MM.1S (cell line): ENCODE measurements at regions not wholly inside any gene's neighbourhood (a gene's known extent, or its start where the extent isn't known, plus 50 kb on each side); places are given as distances from the start of the nearest gene placed in this dataset.

Experiments used
- DNase-seq: peaks from one replicate; pipeline ENCODE4 v3.0.0-alpha.2; 2015
- H2AFZ ChIP-seq: fragments of 300-600 bp; sonication (generic); 2 replicates; pipeline ENCODE4 v1.6.0; 2016; ENCODE audit warnings: antibody characterized with exemption, low read length
- H3F3A ChIP-seq: fragments of 300-600 bp; sonication (generic); 2 replicates; pipeline ENCODE4 v1.6.1; 2016; ENCODE audit warnings: mild to moderate bottlenecking, antibody characterized with exemption, low read length, moderate library complexity, mixed read lengths; ENCODE audit not compliant: insufficient read depth
- H3K27ac ChIP-seq: fragments of 300-600 bp; sonication (generic); 2 replicates; pipeline ENCODE4 v1.5.1; 2016; ENCODE audit warnings: mild to moderate bottlenecking, low read length
- H3K27me3 ChIP-seq: fragments of 300-600 bp; sonication (generic); replicated peaks from 2 replicates; pipeline ENCODE4 v1.6.0; 2016; ENCODE audit warnings: low read length; ENCODE audit not compliant: insufficient read depth
- H3K36me3 ChIP-seq: fragments of 300-600 bp; sonication (generic); replicated peaks from 2 replicates; pipeline ENCODE4 v1.6.1; 2016; ENCODE audit warnings: mild to moderate bottlenecking, low read length, mixed read lengths; ENCODE audit not compliant: insufficient read depth
- H3K4me1 ChIP-seq: fragments of 300-600 bp; sonication (generic); 2 replicates; pipeline ENCODE4 v1.6.1; 2016; ENCODE audit warnings: low read length, mixed read lengths
- H3K4me2 ChIP-seq: fragments of 300-600 bp; sonication (generic); 2 replicates; pipeline ENCODE4 v1.6.0; 2016; ENCODE audit warnings: low read depth, low read length
- H3K4me3 ChIP-seq: fragments of 300-600 bp; sonication (generic); 2 replicates; pipeline ENCODE4 v1.5.1; 2016; ENCODE audit warnings: low read length, mixed read lengths
- H3K79me2 ChIP-seq: fragments of 300-600 bp; sonication (generic); 2 replicates; pipeline ENCODE4 v1.6.1; 2016; ENCODE audit warnings: mixed run types, low read length, mixed read lengths
- H3K9ac ChIP-seq: fragments of 300-600 bp; sonication (generic); 2 replicates; pipeline ENCODE4 v1.6.1; 2016; ENCODE audit warnings: low read length, mixed read lengths
- H3K9me2 ChIP-seq: fragments of 300-600 bp; sonication (generic); replicated peaks from 2 replicates; pipeline ENCODE4 v1.6.1; 2016; ENCODE audit warnings: mild to moderate bottlenecking, low read length, mixed read lengths; ENCODE audit not compliant: insufficient read depth
- H3K9me3 ChIP-seq: fragments of 300-600 bp; sonication (generic); replicated peaks from 2 replicates; pipeline ENCODE4 v1.6.1; 2016; ENCODE audit warnings: mild to moderate bottlenecking, low read length, mixed read lengths; ENCODE audit not compliant: insufficient read depth
- H4K20me1 ChIP-seq: fragments of 300-600 bp; sonication (generic); 2 replicates; pipeline ENCODE4 v1.6.1; 2016; ENCODE audit warnings: mild to moderate bottlenecking, low read length, moderate library complexity, mixed read lengths; ENCODE audit not compliant: insufficient read depth
- CTCF ChIP-seq: fragments of 300-600 bp; sonication (generic); IDR thresholded peaks from 2 replicates; pipeline ENCODE4 v1.5.1; 2016; ENCODE audit warnings: antibody characterized with exemption, low read length, mixed read lengths
- EZH2 ChIP-seq: fragments of 300-600 bp; sonication (generic); optimal IDR thresholded peaks from 2 replicates; pipeline ENCODE3; 2017; ENCODE audit warnings: low read depth, mild to moderate bottlenecking, antibody characterized with exemption, low read length, mixed read lengths
- EZH2phosphoT487 ChIP-seq: fragments of 300-600 bp; sonication (generic); IDR thresholded peaks from 2 replicates; pipeline ENCODE4 v1.6.1; 2018; ENCODE audit warnings: antibody characterized with exemption, low read length

DNA sequence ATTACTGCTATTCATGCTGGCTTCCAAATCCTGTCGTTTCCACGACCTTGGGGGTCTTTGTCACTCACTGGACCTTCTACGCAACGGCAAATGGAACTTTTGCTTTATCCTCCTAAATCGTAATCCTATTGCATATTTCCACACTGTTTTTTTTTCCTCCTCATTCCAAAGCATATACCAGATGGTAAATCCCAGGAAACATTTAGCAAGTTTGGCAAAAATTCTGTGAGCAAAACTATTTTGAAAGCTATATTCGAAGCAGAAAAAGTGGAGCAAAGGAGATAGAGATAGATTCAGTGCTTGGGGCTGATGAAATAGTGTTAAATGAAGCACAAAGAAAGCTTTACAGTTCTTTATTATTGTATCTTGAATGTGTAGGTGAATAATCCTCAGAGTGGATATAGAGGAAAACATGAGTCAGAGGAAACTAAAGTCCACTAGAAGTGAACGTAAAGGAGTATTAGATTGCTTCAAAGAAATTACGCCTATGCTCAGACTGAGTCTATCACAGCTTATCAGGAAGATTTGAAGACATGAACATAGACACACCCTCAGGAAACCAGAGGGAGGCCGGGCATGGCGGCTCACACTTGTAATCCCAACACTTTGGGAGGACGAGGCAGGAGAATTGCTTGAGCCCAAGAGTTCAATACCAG is 50.2 kb upstream of the FAM9A start:
- no peak overlapping the region for H3K4me2 ChIP-seq
- no peaks in the 10 kb centered on the region for H3K36me3 ChIP-seq
- no peak for DNase-seq
- no peaks in the 10 kb centered on the region for H3K9me3 ChIP-seq
- no peaks in the 10 kb centered on the region for H3F3A ChIP-seq
- no peaks in the 10 kb centered on the region for H3K4me1 ChIP-seq
- no peak overlapping the region for H3K4me3 ChIP-seq
- no peaks in the 10 kb centered on the region for H3K27me3 ChIP-seq
- no peak overlapping the region for H3K27ac ChIP-seq
- H2AFZ ChIP-seq = no peak overlapping the region
- no peak for TF ChIP-seq EZH2phosphoT487
- no peak for TF ChIP-seq EZH2
- TF ChIP-seq CTCF = no peak
- no peak overlapping the region for H3K9ac ChIP-seq
- H3K9me2 ChIP-seq = no peaks in the 10 kb centered on the region
- H4K20me1 ChIP-seq = no peaks in the 10 kb centered on the region
- H3K79me2 ChIP-seq = no peaks in the 10 kb centered on the region
